Endothelial cell of umbilical vein (primary cell): ENCODE measurements at regions not wholly inside any gene's neighbourhood (a gene's known extent, or its start where the extent isn't known, plus 50 kb on each side); places are given as distances from the start of the nearest gene placed in this dataset.

Experiments used
- POLR2AphosphoS5 ChIP-seq: IDR thresholded peaks from 2 replicates; pipeline ENCODE4 v1.6.1; 2012; ENCODE audit warnings: low read depth, mild to moderate bottlenecking, control low read depth, low read length, moderate library complexity; ENCODE audit not compliant: insufficient read depth
- TF ChIP-seq, protein P1 (sequence below), 2 donors: IDR thresholded peaks; 1 replicate in 1 of 2; 2 replicates in 1 of 2; pipeline ENCODE4 v1.5.1; 2011; ENCODE audit warnings: low read length in 2 of 2, mild to moderate bottlenecking in 2 of 2, moderate library complexity in 2 of 2, control low read depth in 1 of 2, inconsistent platforms in 1 of 2, low read depth in 1 of 2; ENCODE audit not compliant: insufficient read depth in 1 of 2; ENCODE audit errors: extremely low read depth in 1 of 2
- TF ChIP-seq, protein P2 (sequence below): IDR thresholded peaks from 2 replicates; pipeline ENCODE4 v1.6.1; 2011; ENCODE audit not compliant: insufficient read depth, insufficient read length

DNA sequence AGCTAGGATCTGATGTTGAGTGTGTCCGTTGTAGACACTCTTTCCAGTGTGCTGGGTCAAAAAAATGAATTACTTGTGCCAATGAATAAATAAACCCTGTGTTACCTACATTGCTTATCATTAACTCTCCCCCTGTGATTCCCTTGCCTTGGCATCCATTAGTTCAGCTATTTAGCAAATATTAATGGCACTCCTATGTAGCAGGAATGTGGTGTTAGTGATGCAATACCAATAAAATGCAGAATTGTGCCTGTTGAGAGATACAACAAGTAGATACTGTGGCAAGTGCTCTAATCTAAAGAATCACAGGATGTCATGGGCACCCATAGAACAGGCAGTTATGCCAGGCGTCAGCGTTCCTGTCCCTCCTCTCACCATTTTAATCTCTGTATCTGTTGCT, 343.2 kb downstream of the PMP22 start:
- TF ChIP-seq, protein P1, sequence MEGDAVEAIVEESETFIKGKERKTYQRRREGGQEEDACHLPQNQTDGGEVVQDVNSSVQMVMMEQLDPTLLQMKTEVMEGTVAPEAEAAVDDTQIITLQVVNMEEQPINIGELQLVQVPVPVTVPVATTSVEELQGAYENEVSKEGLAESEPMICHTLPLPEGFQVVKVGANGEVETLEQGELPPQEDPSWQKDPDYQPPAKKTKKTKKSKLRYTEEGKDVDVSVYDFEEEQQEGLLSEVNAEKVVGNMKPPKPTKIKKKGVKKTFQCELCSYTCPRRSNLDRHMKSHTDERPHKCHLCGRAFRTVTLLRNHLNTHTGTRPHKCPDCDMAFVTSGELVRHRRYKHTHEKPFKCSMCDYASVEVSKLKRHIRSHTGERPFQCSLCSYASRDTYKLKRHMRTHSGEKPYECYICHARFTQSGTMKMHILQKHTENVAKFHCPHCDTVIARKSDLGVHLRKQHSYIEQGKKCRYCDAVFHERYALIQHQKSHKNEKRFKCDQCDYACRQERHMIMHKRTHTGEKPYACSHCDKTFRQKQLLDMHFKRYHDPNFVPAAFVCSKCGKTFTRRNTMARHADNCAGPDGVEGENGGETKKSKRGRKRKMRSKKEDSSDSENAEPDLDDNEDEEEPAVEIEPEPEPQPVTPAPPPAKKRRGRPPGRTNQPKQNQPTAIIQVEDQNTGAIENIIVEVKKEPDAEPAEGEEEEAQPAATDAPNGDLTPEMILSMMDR (IDR thresholded peaks at IDR 0.05; ENCODE audit: extremely low read depth in 1 of 2, insufficient read depth in 1 of 2, low read depth in 1 of 2, low read length in 2 of 2), result no peak
- no peak for TF ChIP-seq POLR2AphosphoS5
- TF ChIP-seq, protein P2, sequence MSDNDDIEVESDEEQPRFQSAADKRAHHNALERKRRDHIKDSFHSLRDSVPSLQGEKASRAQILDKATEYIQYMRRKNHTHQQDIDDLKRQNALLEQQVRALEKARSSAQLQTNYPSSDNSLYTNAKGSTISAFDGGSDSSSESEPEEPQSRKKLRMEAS, result no peak
